Heart right ventricle (tissue), 16 donors: ENCODE measurements at regions not wholly inside any gene's neighbourhood (a gene's known extent, or its start where the extent isn't known, plus 50 kb on each side); places are given as distances from the start of the nearest gene placed in this dataset.

ENCODE experiments used
- ATAC-seq, 8 donors: fragments of 200-7000 bp; cut with Tn5 transposase; one replicate each; pipeline ENCODE4 v1.9.1; 2020; ENCODE audit warnings: mild to moderate bottlenecking in 8 of 8, moderate library complexity in 8 of 8, moderate number of reproducible peaks in 1 of 8
- DNase-seq, 2 donors: peaks; one replicate each; pipeline ENCODE4 v3.0.0-alpha.2; 2020
- H3K27ac ChIP-seq, 10 donors: fragments of 200-600 bp; sonication (generic) in 2 of 10; one replicate each; pipeline versions ENCODE4 v1.5.0 to v1.8.0; 2020 to 2022; ENCODE audit warnings: mild to moderate bottlenecking in 3 of 10
- H3K27me3 ChIP-seq, 7 donors: fragments of 200-600 bp; one replicate each; pipeline ENCODE4 v1.8.0; 2021 to 2022; ENCODE audit warnings: mild to moderate bottlenecking in 2 of 7
- H3K36me3 ChIP-seq, 9 donors: fragments of 200-600 bp; sonication (generic) in 1 of 9; one replicate each; pipeline versions ENCODE4 v1.5.0 to v1.8.0; 2020 to 2022; ENCODE audit warnings: mild to moderate bottlenecking in 2 of 9
- H3K4me1 ChIP-seq, 9 donors: fragments of 200-600 bp; sonication (generic) in 1 of 9; one replicate each; pipeline versions ENCODE4 v1.5.0 to v1.8.0; 2020 to 2022; ENCODE audit warnings: mild to moderate bottlenecking in 4 of 9
- H3K4me3 ChIP-seq, 10 donors: fragments of 200-600 bp; sonication (generic) in 2 of 10; one replicate each; pipeline versions ENCODE4 v1.5.0 to v1.8.0; 2020 to 2022; ENCODE audit warnings: mild to moderate bottlenecking in 7 of 10, moderate library complexity in 2 of 10
- H3K9me3 ChIP-seq, 11 donors: fragments of 200-600 bp in 10 of 11; sonication (generic) in 2 of 11; one replicate each; pipeline versions ENCODE4 v1.5.0 to v1.8.0; 2013 to 2022; ENCODE audit warnings: mild to moderate bottlenecking in 2 of 11, control low read depth in 1 of 11, moderate library complexity in 1 of 11
- WGBS, 2 donors: extraction: QIAGEN DNeasy Blood & Tissue Kit; methylation state at CpG; one replicate each; pipeline ENCODE4 v1.1.7; 2013; ENCODE audit warnings: inconsistent platforms in 1 of 2; 5-methylcytosine and 5-hydroxymethylcytosine counted together
- intact Hi-C, 10 donors: fragments of 100-400 bp; cut with DNase I; formaldehyde crosslinking; loops; one replicate each; pipeline versions ENCODE4 v1.11.1 to v1.14.2; 2022
- TF ChIP-seq, protein P1 (sequence below), 9 donors: fragments of 200-600 bp; sonication (generic) in 2 of 9; IDR thresholded peaks; one replicate each; pipeline versions ENCODE4 v1.5.0 to v1.8.0; 2021 to 2022; ENCODE audit warnings: antibody characterized with exemption in 9 of 9, mild to moderate bottlenecking in 5 of 9, moderate library complexity in 1 of 9
- donor health status: Arrhythmogenic right ventricular cardiomyopathy.
- donor health status: ischemic (EF 13 %, LVEDD 7.1; RV severe dilation, severe dysfunction).
- donor health status: healthy with polysubstance abuse.
- donor health status: DM: no; HTN: yes; CAD: no.
- donor health status: DM: no; HTN: no; CAD: no.
- donor health status: ischemic (EF 25% LVEDD 6.9; RV normal size, moderate dysfunction).
- donor health status: ischemic (EF 25% LVEDD 5.7; RV mildly dilated, moderate dysfunction).
- donor health status: healthy.
- donor health status: DM: yes; HTN: yes; CAD: no.
- donor health status: Ischemic cardiomyopathy.
- donor health status: ischemic (EF 35%, LVEDD 5.7; RV mildly dilated, moderate dysfunction).
- donor health status: nonischemic (EF 11% LVEDD 7.7; RV severe dilation, severe dysfunction).
- donor health status: DM: yes; HTN: yes; CAD: no.
- donor health status: PGD.
- donor health status: ischemic (EF 29% LVEDD 5.4; RV normal size, mild dysfunction).
- donor health status: nonischemic (EF 23%, LVEDD 6.1; RV moderate dilation, normal function).

DNA sequence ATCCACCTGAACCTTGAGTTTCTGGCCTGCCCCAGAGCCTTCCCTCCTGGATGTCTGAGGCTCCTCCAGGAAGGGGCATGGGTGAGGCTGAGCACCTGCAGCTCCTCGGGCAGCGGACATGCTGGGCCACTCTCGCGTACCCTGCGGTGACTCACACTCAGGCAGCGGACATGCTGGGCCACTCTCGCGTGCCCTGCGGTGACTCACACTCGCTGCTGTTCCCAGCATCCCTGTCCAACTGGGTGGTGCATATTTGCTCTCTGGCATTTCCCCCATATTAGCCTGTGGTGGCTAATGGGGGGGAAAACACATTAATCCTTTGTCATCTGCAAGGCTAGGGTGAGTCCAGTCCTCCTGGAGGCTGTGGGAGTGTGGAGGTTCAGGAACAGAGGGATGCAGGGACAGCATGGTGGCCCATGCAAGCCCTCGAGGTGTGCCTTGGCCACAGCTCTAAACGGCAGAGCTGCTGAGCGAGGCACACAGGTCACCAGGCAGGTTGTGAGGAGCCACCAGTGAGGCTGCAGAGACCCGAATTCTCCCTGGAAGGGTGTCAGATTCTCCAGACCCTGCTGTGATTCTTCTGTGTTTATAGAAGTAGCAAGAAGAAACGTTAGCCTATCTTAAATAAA lies 728.1 kb downstream of the BRD1 start:
- TF ChIP-seq, protein P1, sequence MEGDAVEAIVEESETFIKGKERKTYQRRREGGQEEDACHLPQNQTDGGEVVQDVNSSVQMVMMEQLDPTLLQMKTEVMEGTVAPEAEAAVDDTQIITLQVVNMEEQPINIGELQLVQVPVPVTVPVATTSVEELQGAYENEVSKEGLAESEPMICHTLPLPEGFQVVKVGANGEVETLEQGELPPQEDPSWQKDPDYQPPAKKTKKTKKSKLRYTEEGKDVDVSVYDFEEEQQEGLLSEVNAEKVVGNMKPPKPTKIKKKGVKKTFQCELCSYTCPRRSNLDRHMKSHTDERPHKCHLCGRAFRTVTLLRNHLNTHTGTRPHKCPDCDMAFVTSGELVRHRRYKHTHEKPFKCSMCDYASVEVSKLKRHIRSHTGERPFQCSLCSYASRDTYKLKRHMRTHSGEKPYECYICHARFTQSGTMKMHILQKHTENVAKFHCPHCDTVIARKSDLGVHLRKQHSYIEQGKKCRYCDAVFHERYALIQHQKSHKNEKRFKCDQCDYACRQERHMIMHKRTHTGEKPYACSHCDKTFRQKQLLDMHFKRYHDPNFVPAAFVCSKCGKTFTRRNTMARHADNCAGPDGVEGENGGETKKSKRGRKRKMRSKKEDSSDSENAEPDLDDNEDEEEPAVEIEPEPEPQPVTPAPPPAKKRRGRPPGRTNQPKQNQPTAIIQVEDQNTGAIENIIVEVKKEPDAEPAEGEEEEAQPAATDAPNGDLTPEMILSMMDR (IDR thresholded peaks at IDR 0.05), result no peak
- H3K4me3 ChIP-seq, result no peak overlapping the region
- DNase-seq (no peak), ATAC-seq (no peak)
- H3K36me3 ChIP-seq, result no peaks in the 10 kb centered on the region
- no peak overlapping the region for H3K27ac ChIP-seq
- intact Hi-C loops, result no loop called here
- H3K4me1 ChIP-seq, result no peaks in the 10 kb centered on the region
- 72 to 79% methylated on average over 15 of the region's 15 CpGs for WGBS, 2 donors
- H3K27me3 ChIP-seq, result peaks cover 0 to 41% (median 19%) of the 10 kb centered on the region in 7 donors
- no peaks in the 10 kb centered on the region for H3K9me3 ChIP-seq

- WGBS, 2 donors, result 85 to 91% methylated on average over 14 of the region's 14 CpGs
- intact Hi-C loops, result no loop called here
These were observed 728.6 kb downstream of the BRD1 start for GRCh38 chr22:49099089-49099488.

GRCh38 chr22:49097966-49098365 lies 729.7 kb downstream of the BRD1 start:
- intact Hi-C loops, result no loop called here
- ATAC-seq, result peak in 2 of 8 donors; percentile 7 to 28
- TF ChIP-seq, protein P1 (IDR thresholded peaks at IDR 0.05), result no peak

More at GRCh38 chr22:49099089-49099488, 728.6 kb downstream of the BRD1 start:
- DNase-seq (no peak), ATAC-seq (no peak)
- Histone ChIP-seq H3K4me3 (no peak overlapping the region), H3K27ac (no peak overlapping the region), H3K4me1 (no peaks in the 10 kb centered on the region), H3K36me3 (no peaks in the 10 kb centered on the region), H3K9me3 (no peaks in the 10 kb centered on the region), H3K27me3 (peaks cover 0 to 44% (median 19%) of the 10 kb centered on the region in 7 donors)
- TF ChIP-seq, protein P1 (IDR thresholded peaks at IDR 0.05), result no peak

DNA sequence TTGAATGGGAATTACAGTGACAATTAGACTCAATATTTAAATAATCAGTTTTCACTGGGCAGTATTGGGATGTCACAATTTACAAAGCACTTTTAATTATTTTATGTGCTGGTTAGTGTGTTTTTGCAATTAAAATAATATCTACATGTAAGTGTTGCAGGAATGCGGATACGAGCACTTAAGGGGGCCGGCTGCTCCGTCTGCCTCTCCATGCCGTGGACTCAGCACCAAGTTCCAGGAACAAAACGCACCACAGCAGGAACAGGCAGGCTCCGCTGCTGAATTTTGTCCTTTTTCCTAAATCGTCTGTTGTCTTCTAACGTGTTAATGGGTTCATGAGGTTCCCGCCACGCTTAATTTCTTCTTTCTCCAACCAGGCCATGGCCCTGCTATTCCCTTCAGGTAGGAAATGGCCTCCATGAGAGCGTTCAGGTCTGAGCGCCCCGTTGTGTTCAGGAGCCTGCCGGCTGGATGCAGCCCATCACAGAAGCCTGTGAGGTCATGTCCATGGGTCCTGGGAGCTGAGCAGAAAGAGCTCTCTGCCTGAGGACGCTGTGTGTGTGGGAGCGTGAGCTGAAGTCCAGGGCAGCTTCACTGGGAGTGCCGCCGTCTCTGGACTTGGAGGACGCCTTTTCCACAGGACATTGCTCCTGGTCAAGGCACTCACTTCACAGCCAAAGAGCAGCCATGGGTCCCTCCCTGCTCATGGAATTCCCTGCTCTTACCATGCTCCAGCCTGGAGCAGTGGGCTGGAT lies 730.3 kb downstream of the BRD1 start:
- intact Hi-C loops, result no loop called here
- no peak for ATAC-seq
- no peaks in the 10 kb centered on the region for H3K4me1 ChIP-seq
- 88 to 89% methylated on average over 20 of the region's 20 CpGs for WGBS, 2 donors
- H3K27ac ChIP-seq, result no peak overlapping the region
- H3K9me3 ChIP-seq, result no peaks in the 10 kb centered on the region
- TF ChIP-seq, protein P1 (IDR thresholded peaks at IDR 0.05), result no peak
- H3K27me3 ChIP-seq, result peaks cover 0 to 57% (median 20%) of the 10 kb centered on the region in 7 donors
- no peaks in the 10 kb centered on the region for H3K36me3 ChIP-seq
- no peak for DNase-seq
- H3K4me3 ChIP-seq, result no peak overlapping the region

More at GRCh38 chr22:49097966-49098365, 729.7 kb downstream of the BRD1 start:
- Histone ChIP-seq H3K27ac (no peak overlapping the region), H3K4me3 (no peak overlapping the region), H3K4me1 (no peaks in the 10 kb centered on the region), H3K27me3 (peaks cover 0 to 51% (median 20%) of the 10 kb centered on the region in 7 donors), H3K9me3 (no peaks in the 10 kb centered on the region), H3K36me3 (no peaks in the 10 kb centered on the region)
- 65 to 66% methylated on average over 10 of the region's 10 CpGs for WGBS, 2 donors
- DNase-seq, result no peak
